HepG2 (cell line): ENCODE measurements at regions not wholly inside any gene's neighbourhood (a gene's known extent, or its start where the extent isn't known, plus 50 kb on each side); places are given as distances from the start of the nearest gene placed in this dataset.

ENCODE experiments used
- ATAC-seq: fragments of 200-7000 bp; cut with Tn5 transposase; 3 replicates; pipeline ENCODE4 v1.9.1; 2020; ENCODE audit warnings: mild to moderate bottlenecking, moderate library complexity
- BruUV-seq: library from RNA; stranded (reverse); fragments of 400-500 nt; replicated peaks from 2 replicates; lab custom pipeline; 2021; lab: Mats Ljungman, UMichigan
- CTCF ChIA-PET: fragments of 300-600 bp; formaldehyde crosslinking; extraction: SDS; loops from one replicate; lab custom pipeline; 2021; ENCODE audit warnings: low total read pairs, inconsistent platforms, low intra/inter-chr PET ratio; lab: Yijun Ruan, JAX
- POLR2A ChIA-PET: fragments of 350-600 bp; sonication (Branson Sonifier 250); formaldehyde crosslinking; loops from one replicate; lab custom pipeline; 2020; ENCODE audit warnings: antibody characterized with exemption, inconsistent platforms; lab: Yijun Ruan, JAX
- DNase-seq: peaks from one replicate; pipeline ENCODE4 v3.0.0-alpha.2; 2015; ENCODE audit warnings: low spot score
- FAIRE-seq: peaks from 3 replicates; lab custom pipeline; 2011; peaks lifted over from hg19 to GRCh38; lab: Jason Lieb, UNC
- H2AFZ ChIP-seq: one replicate; pipeline ENCODE4 v1.6.1; 2011; ENCODE audit warnings: low read length, inconsistent platforms
- H3K27ac ChIP-seq: fragments of 300-600 bp; 3 replicates; pipeline ENCODE4 v1.8.0; 2011; ENCODE audit warnings: mixed run types, mild to moderate bottlenecking, mixed read lengths, low read length, inconsistent platforms; ENCODE audit not compliant: insufficient read depth; ENCODE audit errors: extremely low read length
- H3K27me3 ChIP-seq, 2 experiments: fragments of 200-600 bp in 1 of 2; 2 replicates in 1 of 2; 3 replicates in 1 of 2; pipeline versions ENCODE4 v1.6.0 to v1.8.0; 2011; ENCODE audit warnings: low read length in 2 of 2, mild to moderate bottlenecking in 2 of 2, moderate library complexity in 2 of 2, inconsistent platforms in 1 of 2; ENCODE audit not compliant: insufficient read depth in 2 of 2, control insufficient read depth in 1 of 2
- H3K36me3 ChIP-seq, 2 experiments: fragments of 200-600 bp in 1 of 2; replicated peaks in 1 of 2; 2 replicates in 1 of 2; 3 replicates in 1 of 2; pipeline versions ENCODE4 v1.5.1 to v1.8.0; 2011; ENCODE audit warnings: low read length in 2 of 2, inconsistent platforms in 1 of 2; ENCODE audit not compliant: insufficient read depth in 2 of 2, control insufficient read depth in 1 of 2
- H3K4me1 ChIP-seq: 2 replicates; pipeline ENCODE4 v1.5.1; 2012; ENCODE audit warnings: low read length, inconsistent platforms; ENCODE audit not compliant: insufficient read depth
- H3K4me2 ChIP-seq: 2 replicates; pipeline ENCODE4 v1.6.0; 2011; ENCODE audit warnings: low read depth, low read length, inconsistent platforms
- H3K4me3 ChIP-seq, 3 experiments: fragments of 200-600 bp in 1 of 3; sonication (generic), shearing (Covaris generic) in 1 of 3; replicated peaks in 1 of 3; 2 replicates each; pipeline ENCODE4 v1.5.1; 2011 to 2016; ENCODE audit warnings: low read length in 3 of 3, inconsistent platforms in 2 of 3, low read depth in 2 of 3, mild to moderate bottlenecking in 2 of 3, control low read depth in 1 of 3, mixed read lengths in 1 of 3; ENCODE audit not compliant: insufficient read depth in 1 of 3
- H3K79me2 ChIP-seq: one replicate; pipeline ENCODE4 v1.6.1; 2011; ENCODE audit warnings: low read length, inconsistent platforms; ENCODE audit not compliant: insufficient read depth
- H3K9ac ChIP-seq: 2 replicates; pipeline ENCODE4 v1.6.0; 2011; ENCODE audit warnings: mild to moderate bottlenecking, low read depth, low read length, inconsistent platforms; ENCODE audit not compliant: insufficient read depth
- H3K9me3 ChIP-seq: 2 replicates; pipeline ENCODE4 v1.5.1; 2012; ENCODE audit warnings: mild to moderate bottlenecking, low read length
- H4K20me1 ChIP-seq: 2 replicates; pipeline ENCODE4 v1.6.0; 2011; ENCODE audit warnings: inconsistent platforms, mild to moderate bottlenecking, low read length, moderate library complexity; ENCODE audit not compliant: insufficient read depth
- ARID5B ChIP-seq: IDR thresholded peaks from 2 replicates; pipeline ENCODE4 v1.4.0; 2020; ENCODE audit warnings: mild to moderate bottlenecking, missing genetic modification reagents
- ATAD3A ChIP-seq: sonication (generic); formaldehyde crosslinking; IDR thresholded peaks from 2 replicates; pipeline ENCODE4 v1.4.0; 2020; ENCODE audit warnings: missing genetic modification reagents
- CREB1 ChIP-seq, 2 experiments: fragments of 450-650 bp in 1 of 2; IDR thresholded peaks; 2 replicates each; pipeline ENCODE4 v1.6.1; 2016 to 2017; ENCODE audit warnings: control low read depth in 1 of 2, mild to moderate bottlenecking in 1 of 2, missing compliant biosample characterization in 1 of 2, missing genetic modification characterization in 1 of 2
- KAT2B ChIP-seq: fragments of 150-350 bp; IDR thresholded peaks from 2 replicates; pipeline ENCODE4 v1.6.1; 2014; ENCODE audit warnings: low read depth, low read length, borderline replicate concordance
- MXD4 ChIP-seq: IDR thresholded peaks from 2 replicates; pipeline ENCODE4 v1.6.1; 2016; ENCODE audit warnings: mild to moderate bottlenecking, missing biosample characterization, missing genetic modification reagents
- NFYB ChIP-seq: sonication (generic); formaldehyde crosslinking; IDR thresholded peaks from 2 replicates; pipeline ENCODE4 v1.4.0; 2020; ENCODE audit warnings: missing genetic modification reagents
- SAFB2 ChIP-seq: sonication (generic); formaldehyde crosslinking; IDR thresholded peaks from 2 replicates; pipeline ENCODE4 v1.5.1; 2020; ENCODE audit warnings: missing genetic modification reagents, low read depth, mild to moderate bottlenecking, borderline replicate concordance
- TMF1 ChIP-seq: sonication (generic); formaldehyde crosslinking; IDR thresholded peaks from 2 replicates; pipeline ENCODE4 v1.8.1; 2022; ENCODE audit warnings: low read depth, missing genetic modification reagents
- U2AF2 ChIP-seq: fragments of 200-400 bp; formaldehyde crosslinking; IDR thresholded peaks from 2 replicates; pipeline ENCODE4 v1.6.1; 2017; ENCODE audit warnings: low read depth, mild to moderate bottlenecking, low read length
- ZBTB46 ChIP-seq: sonication (generic); formaldehyde crosslinking; IDR thresholded peaks from 2 replicates; pipeline ENCODE4 v1.4.0; 2020; ENCODE audit warnings: mild to moderate bottlenecking, missing genetic modification reagents, borderline replicate concordance
- ZNF17 ChIP-seq: sonication (generic); formaldehyde crosslinking; IDR thresholded peaks from 2 replicates; pipeline ENCODE4 v1.5.0; 2020; ENCODE audit warnings: mild to moderate bottlenecking, missing genetic modification reagents
- ZNF256 ChIP-seq: sonication (generic); formaldehyde crosslinking; conservative IDR thresholded peaks from 2 replicates; pipeline ENCODE4 v1.4.0; 2020; ENCODE audit warnings: missing genetic modification reagents
- ZNF878 ChIP-seq: sonication (generic); formaldehyde crosslinking; IDR thresholded peaks from 2 replicates; pipeline ENCODE4 v1.8.1; 2023; ENCODE audit warnings: mild to moderate bottlenecking, missing genetic modification reagents, moderate library complexity
- WGBS: methylation state at CpG from one replicate; pipeline ENCODE4 v1.1.6; 2017; ENCODE audit warnings: low lambda C conversion rate; 5-methylcytosine and 5-hydroxymethylcytosine counted together
- in situ Hi-C: cut with HindIII; loops from 2 replicates; pipeline ENCODE4 v1.10.0; 2017; ENCODE audit warnings: low pct_unique_long_range_greater_than_20kb; ENCODE audit not compliant: extremely low pct_ligation_motif_present
- intact Hi-C: fragments of 100-400 bp; cut with micrococcal nuclease; formaldehyde crosslinking; loops from one replicate; pipeline ENCODE4 v1.10.0; 2022; ENCODE audit not compliant: unreplicated experiment
- TF ChIP-seq, protein P1 (sequence below): sonication (generic); formaldehyde crosslinking; conservative IDR thresholded peaks from 2 replicates; pipeline ENCODE4 v1.4.0; 2020; ENCODE audit warnings: missing genetic modification reagents
- TF ChIP-seq, protein P2 (sequence below): sonication (generic); formaldehyde crosslinking; conservative IDR thresholded peaks from 2 replicates; pipeline ENCODE4 v1.4.0; 2020; ENCODE audit warnings: missing genetic modification reagents

DNA sequence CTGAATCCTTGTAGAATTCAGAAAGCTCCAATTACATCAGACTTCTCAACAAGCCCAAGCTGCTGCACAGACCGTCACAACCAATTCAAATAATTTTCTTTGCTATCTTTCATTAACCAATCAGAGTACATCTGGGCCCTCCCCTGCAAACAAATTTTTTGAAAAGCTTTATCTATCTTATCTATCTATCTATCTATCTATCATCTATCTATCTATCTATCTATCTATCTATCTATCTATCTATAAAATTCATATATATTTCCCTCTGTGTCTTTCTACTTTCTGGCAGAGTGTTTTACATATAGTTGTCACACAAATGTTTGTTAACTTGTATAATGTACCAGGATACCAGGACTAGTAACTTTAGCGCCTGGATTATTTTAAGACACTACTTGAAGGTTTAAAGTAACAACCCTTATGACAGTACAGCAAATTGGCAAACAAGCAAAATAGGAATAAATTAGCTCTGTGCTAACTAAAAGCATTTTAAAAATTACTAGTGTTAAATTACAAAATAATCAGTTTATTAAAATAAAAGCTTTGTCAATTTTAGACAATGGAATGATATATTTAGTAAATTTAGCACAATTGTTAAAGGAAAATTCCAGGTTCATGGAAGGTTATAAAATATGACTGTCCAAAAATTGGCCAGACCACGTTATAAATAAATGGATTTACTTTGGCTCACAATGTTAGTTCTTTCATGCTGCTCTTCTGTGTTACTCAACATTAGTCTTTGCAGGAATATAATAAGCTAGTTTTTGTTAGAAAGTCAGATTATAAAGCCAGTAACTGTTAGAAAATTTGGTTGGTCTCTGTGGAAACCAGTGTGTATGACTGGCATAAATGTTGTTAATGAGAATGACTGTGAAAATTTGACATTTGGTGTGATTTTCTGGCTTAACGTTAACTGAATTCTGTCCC, 138.6 kb downstream of the SUCNR1 start (continued):
- no peak for TF ChIP-seq ARID5B

GRCh38 chr3:152019508-152019907, 146.1 kb downstream of the SUCNR1 start:
- Histone ChIP-seq H3K9me3 (no peaks in the 10 kb centered on the region), H3K27ac (no peak overlapping the region), H3K4me2 (no peak overlapping the region), H4K20me1 (no peaks in the 10 kb centered on the region), H2AFZ (no peak overlapping the region), H3K4me1 (no peaks in the 10 kb centered on the region), H3K27me3 (no peaks in the 10 kb centered on the region), H3K4me3 (no peak overlapping the region), H3K36me3 (no peaks in the 10 kb centered on the region), H3K9ac (no peak overlapping the region), H3K79me2 (no peaks in the 10 kb centered on the region)
- WGBS: 0% methylated on average over 2 of the region's 2 CpGs
- ChIA-PET POLR2A (no interaction called here), CTCF (no interaction called here)
- in situ Hi-C loops: no loop called here
- BruUV-seq: no TSS peak
- intact Hi-C loops: no loop called here
- no peak for DNase-seq
- FAIRE-seq: no peak
- ATAC-seq: no peak
- TF ChIP-seq TMF1: no peak
- TF ChIP-seq ZNF17 (CRISPR knock-in tag): no peak
- TF ChIP-seq ATAD3A (CRISPR knock-in tag): no peak
- no peak for TF ChIP-seq ZNF878 (CRISPR knock-in tag)
- TF ChIP-seq, protein P1, sequence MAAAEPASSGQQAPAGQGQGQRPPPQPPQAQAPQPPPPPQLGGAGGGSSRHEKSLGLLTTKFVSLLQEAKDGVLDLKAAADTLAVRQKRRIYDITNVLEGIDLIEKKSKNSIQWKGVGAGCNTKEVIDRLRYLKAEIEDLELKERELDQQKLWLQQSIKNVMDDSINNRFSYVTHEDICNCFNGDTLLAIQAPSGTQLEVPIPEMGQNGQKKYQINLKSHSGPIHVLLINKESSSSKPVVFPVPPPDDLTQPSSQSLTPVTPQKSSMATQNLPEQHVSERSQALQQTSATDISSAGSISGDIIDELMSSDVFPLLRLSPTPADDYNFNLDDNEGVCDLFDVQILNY (CRISPR knock-in tag): no peak
- no peak for TF ChIP-seq U2AF2
- TF ChIP-seq CREB1 (IDR thresholded peaks at IDR 0.05): no peak
- no peak for TF ChIP-seq CREB1 (CRISPR knock-in tag; IDR thresholded peaks at IDR 0.05)
- TF ChIP-seq, protein P2, sequence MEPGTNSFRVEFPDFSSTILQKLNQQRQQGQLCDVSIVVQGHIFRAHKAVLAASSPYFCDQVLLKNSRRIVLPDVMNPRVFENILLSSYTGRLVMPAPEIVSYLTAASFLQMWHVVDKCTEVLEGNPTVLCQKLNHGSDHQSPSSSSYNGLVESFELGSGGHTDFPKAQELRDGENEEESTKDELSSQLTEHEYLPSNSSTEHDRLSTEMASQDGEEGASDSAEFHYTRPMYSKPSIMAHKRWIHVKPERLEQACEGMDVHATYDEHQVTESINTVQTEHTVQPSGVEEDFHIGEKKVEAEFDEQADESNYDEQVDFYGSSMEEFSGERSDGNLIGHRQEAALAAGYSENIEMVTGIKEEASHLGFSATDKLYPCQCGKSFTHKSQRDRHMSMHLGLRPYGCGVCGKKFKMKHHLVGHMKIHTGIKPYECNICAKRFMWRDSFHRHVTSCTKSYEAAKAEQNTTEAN (CRISPR knock-in tag): no peak
- TF ChIP-seq KAT2B: no peak
- TF ChIP-seq ZNF256 (CRISPR knock-in tag): no peak
- no peak for TF ChIP-seq NFYB (CRISPR knock-in tag)
- no peak for TF ChIP-seq ZBTB46 (CRISPR knock-in tag)
- TF ChIP-seq SAFB2 (CRISPR knock-in tag): no peak
- TF ChIP-seq MXD4 (CRISPR knock-in tag): no peak
